Upper lobe of left lung (tissue), 6 donors: ENCODE measurements at regions not wholly inside any gene's neighbourhood (a gene's known extent, or its start where the extent isn't known, plus 50 kb on each side); places are given as distances from the start of the nearest gene placed in this dataset.

Experiments used
- ATAC-seq, 2 donors: fragments of 200-7000 bp; cut with Tn5 transposase; one replicate each; pipeline ENCODE4 v1.9.1; 2022; ENCODE audit warnings: mild to moderate bottlenecking in 2 of 2, moderate library complexity in 2 of 2; ENCODE audit not compliant: low FRiP score in 2 of 2
- DNase-seq, 2 donors: peaks; one replicate each; pipeline ENCODE4 v3.0.0-alpha.2; 2019 to 2020
- H3K27ac ChIP-seq, 4 donors: fragments of 200-600 bp; sonication (generic); one replicate each; pipeline ENCODE4 v1.5.1; 2016 to 2019
- H3K27me3 ChIP-seq, 4 donors: fragments of 200-600 bp; sonication (generic); one replicate each; pipeline ENCODE4 v1.5.1; 2017 to 2019
- H3K36me3 ChIP-seq, 4 donors: fragments of 200-600 bp; sonication (generic); one replicate each; pipeline ENCODE4 v1.5.1; 2016 to 2019
- H3K4me1 ChIP-seq, 4 donors: fragments of 200-600 bp; sonication (generic); one replicate each; pipeline ENCODE4 v1.5.1; 2018 to 2019
- H3K4me3 ChIP-seq, 4 donors: fragments of 200-600 bp; sonication (generic); one replicate each; pipeline ENCODE4 v1.5.1; 2017 to 2019; ENCODE audit warnings: mild to moderate bottlenecking in 2 of 4, moderate library complexity in 1 of 4
- H3K9me3 ChIP-seq, 4 donors: fragments of 200-600 bp; sonication (generic); one replicate each; pipeline ENCODE4 v1.5.1; 2018 to 2019
- EP300 ChIP-seq, 4 donors: sonication (generic); formaldehyde crosslinking; IDR thresholded peaks; one replicate each; pipeline ENCODE4 v1.5.1; 2017; ENCODE audit warnings: antibody characterized with exemption in 4 of 4, control low read depth in 2 of 4
- POLR2A ChIP-seq, 4 donors: fragments of 450-650 bp; IDR thresholded peaks; one replicate each; pipeline ENCODE4 v1.5.1; 2016 to 2017; ENCODE audit warnings: antibody characterized with exemption in 4 of 4, mild to moderate bottlenecking in 2 of 4
- POLR2AphosphoS5 ChIP-seq, 2 donors: sonication (generic); formaldehyde crosslinking; IDR thresholded peaks; one replicate each; pipeline ENCODE4 v1.5.1; 2017; ENCODE audit warnings: antibody characterized with exemption in 2 of 2
- WGBS, 2 donors: methylation state at CpG; one replicate each; pipeline ENCODE4 v1.1.5; 2017 to 2018; 5-methylcytosine and 5-hydroxymethylcytosine counted together
- TF ChIP-seq, protein P1 (sequence below), 6 experiments: fragments of 450-650 bp in 4 of 6; fragments of 200-600 bp in 2 of 6; sonication (generic) in 2 of 6; IDR thresholded peaks; one replicate each; pipeline ENCODE4 v1.5.1; 2016 to 2019; ENCODE audit warnings: antibody characterized with exemption in 6 of 6
- donor health status: DM: no; HTN: no; CAD: no; lungs with moderate emphysema.
- donor health status: DM: no; HTN: yes; CAD: no; lungs with severe emphysema.

DNA sequence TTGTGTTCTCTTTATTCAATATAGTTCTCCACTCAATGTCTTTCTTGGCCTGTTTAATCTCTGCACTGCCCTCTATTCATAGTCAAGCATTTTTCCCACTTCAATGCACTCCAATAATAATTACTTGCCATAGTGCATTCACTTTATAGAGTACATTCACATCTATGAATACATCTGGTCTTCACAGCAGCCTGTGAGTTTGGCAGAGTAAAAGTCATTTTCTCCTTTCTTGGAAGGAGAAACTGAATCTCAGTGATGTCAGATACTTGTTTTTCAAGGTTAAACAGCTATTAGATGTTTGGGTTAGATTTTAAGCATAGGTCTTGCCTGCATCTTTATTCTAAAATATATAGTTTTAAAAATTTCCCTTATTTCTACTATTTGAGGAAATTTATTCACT, 373.2 kb downstream of the TRIB2 start:
- no peak for DNase-seq
- H3K27ac ChIP-seq: no peak overlapping the region
- no peaks in the 10 kb centered on the region for H3K27me3 ChIP-seq
- no peak overlapping the region for H3K4me3 ChIP-seq
- no peaks in the 10 kb centered on the region for H3K4me1 ChIP-seq
- no peaks in the 10 kb centered on the region for H3K9me3 ChIP-seq
- ATAC-seq: no peak
- TF ChIP-seq EP300 (IDR thresholded peaks at IDR 0.05): no peak
- TF ChIP-seq, protein P1, sequence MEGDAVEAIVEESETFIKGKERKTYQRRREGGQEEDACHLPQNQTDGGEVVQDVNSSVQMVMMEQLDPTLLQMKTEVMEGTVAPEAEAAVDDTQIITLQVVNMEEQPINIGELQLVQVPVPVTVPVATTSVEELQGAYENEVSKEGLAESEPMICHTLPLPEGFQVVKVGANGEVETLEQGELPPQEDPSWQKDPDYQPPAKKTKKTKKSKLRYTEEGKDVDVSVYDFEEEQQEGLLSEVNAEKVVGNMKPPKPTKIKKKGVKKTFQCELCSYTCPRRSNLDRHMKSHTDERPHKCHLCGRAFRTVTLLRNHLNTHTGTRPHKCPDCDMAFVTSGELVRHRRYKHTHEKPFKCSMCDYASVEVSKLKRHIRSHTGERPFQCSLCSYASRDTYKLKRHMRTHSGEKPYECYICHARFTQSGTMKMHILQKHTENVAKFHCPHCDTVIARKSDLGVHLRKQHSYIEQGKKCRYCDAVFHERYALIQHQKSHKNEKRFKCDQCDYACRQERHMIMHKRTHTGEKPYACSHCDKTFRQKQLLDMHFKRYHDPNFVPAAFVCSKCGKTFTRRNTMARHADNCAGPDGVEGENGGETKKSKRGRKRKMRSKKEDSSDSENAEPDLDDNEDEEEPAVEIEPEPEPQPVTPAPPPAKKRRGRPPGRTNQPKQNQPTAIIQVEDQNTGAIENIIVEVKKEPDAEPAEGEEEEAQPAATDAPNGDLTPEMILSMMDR (IDR thresholded peaks at IDR 0.05): no peak
- TF ChIP-seq POLR2AphosphoS5 (IDR thresholded peaks at IDR 0.05): no peak
- no peak for TF ChIP-seq POLR2A (IDR thresholded peaks at IDR 0.05)
- no peaks in the 10 kb centered on the region for H3K36me3 ChIP-seq

DNA sequence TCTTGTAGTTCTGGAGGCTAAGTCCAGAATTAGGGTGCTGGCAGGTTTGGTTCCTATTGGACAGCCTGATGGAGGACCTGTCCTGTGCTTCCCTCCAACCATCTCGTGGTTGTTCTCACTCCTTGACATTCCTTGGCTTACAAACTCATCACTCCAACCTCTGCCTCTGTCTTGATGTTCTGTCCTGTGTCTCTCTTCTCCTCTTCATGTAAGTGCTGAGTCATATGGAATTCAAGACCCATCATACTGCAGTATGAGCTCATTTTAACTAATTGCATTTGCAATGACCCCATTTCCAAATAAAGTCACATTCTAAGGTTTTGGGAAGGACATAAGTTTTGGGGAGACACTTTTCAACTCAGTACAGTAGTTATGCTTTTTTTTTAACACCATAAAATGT, 374.7 kb downstream of the TRIB2 start:
- Histone ChIP-seq H3K4me3 (no peak overlapping the region), H3K27ac (no peak overlapping the region), H3K4me1 (no peaks in the 10 kb centered on the region), H3K27me3 (no peaks in the 10 kb centered on the region), H3K9me3 (no peaks in the 10 kb centered on the region), H3K36me3 (no peaks in the 10 kb centered on the region)
- ATAC-seq (no peak), DNase-seq (no peak)
- 21 to 50% methylated on average over 1 of the region's 1 CpG for WGBS, 2 donors
- TF ChIP-seq POLR2A (IDR thresholded peaks at IDR 0.05) (no peak), POLR2AphosphoS5 (IDR thresholded peaks at IDR 0.05) (no peak), EP300 (IDR thresholded peaks at IDR 0.05) (no peak)
- TF ChIP-seq, protein P1 (IDR thresholded peaks at IDR 0.05): no peak

DNA sequence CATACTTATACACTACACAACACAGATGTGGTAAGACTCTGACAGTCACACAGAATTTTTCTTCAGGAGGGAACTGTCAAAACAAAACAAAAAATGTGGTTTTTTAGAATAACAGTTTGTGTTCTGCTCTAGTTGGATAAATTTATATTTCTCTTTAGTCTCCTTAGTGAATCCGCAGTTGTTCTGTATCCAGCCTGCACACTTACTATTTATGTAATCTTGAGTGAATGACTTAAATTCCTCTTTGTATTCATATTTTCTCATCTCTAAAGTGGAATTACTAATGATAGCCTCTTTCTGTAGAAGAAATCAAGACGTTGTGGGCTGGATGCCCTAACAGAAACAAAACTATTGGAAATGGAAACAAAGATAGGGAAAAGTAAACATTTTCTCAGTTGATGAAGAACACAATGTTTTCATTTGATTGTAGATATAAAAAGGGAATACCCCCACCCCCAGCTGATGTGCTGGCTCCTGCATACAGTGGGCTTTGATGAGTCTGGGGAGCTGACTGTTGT, 375.2 kb downstream of the TRIB2 start:
- DNase-seq: no peak
- Histone ChIP-seq H3K4me3 (no peak overlapping the region), H3K9me3 (no peaks in the 10 kb centered on the region), H3K36me3 (no peaks in the 10 kb centered on the region), H3K27me3 (no peaks in the 10 kb centered on the region), H3K27ac (no peak overlapping the region), H3K4me1 (no peaks in the 10 kb centered on the region)
- TF ChIP-seq EP300 (IDR thresholded peaks at IDR 0.05) (no peak), POLR2A (IDR thresholded peaks at IDR 0.05) (no peak), POLR2AphosphoS5 (IDR thresholded peaks at IDR 0.05) (no peak)
- WGBS, 2 donors: 46 to 47% methylated on average over 2 of the region's 2 CpGs
- ATAC-seq: no peak

DNA sequence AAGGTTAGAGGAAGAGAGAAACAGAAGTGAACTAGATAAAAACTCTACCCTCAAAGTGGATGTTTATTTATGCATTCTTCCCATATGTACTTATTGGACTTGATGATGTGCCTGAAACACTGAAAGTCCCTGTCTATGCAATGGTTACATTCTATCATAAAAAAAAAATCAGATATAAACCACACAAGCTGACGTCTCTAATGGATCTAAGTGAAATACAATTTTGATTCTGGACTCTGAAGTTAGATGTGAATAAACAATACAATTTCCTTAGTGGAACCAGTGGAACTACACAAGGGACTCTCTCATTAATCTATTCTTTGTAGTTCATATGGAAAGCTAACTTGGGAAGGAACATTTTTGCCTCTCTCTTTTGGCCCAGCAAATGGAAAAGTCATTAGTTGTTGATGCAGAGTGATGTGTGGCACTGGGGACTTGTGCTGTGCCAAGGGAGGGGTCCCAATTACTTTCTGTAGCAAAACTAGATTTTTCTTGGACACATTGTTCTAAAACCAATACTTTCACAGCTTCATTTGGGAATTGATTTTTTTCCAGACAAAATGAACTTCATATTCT, 376.8 kb downstream of the TRIB2 start:
- Histone ChIP-seq H3K9me3 (no peaks in the 10 kb centered on the region), H3K27me3 (no peaks in the 10 kb centered on the region), H3K4me3 (no peak overlapping the region), H3K4me1 (no peaks in the 10 kb centered on the region), H3K27ac (no peak overlapping the region), H3K36me3 (no peaks in the 10 kb centered on the region)
- TF ChIP-seq POLR2AphosphoS5 (IDR thresholded peaks at IDR 0.05): no peak
- TF ChIP-seq POLR2A (IDR thresholded peaks at IDR 0.05): no peak
- TF ChIP-seq, protein P1 (IDR thresholded peaks at IDR 0.05): no peak
- no peak for TF ChIP-seq EP300 (IDR thresholded peaks at IDR 0.05)
- WGBS, 2 donors: 41 to 48% methylated on average over 1 of the region's 1 CpG
- no peak for DNase-seq
- ATAC-seq: no peak

DNA sequence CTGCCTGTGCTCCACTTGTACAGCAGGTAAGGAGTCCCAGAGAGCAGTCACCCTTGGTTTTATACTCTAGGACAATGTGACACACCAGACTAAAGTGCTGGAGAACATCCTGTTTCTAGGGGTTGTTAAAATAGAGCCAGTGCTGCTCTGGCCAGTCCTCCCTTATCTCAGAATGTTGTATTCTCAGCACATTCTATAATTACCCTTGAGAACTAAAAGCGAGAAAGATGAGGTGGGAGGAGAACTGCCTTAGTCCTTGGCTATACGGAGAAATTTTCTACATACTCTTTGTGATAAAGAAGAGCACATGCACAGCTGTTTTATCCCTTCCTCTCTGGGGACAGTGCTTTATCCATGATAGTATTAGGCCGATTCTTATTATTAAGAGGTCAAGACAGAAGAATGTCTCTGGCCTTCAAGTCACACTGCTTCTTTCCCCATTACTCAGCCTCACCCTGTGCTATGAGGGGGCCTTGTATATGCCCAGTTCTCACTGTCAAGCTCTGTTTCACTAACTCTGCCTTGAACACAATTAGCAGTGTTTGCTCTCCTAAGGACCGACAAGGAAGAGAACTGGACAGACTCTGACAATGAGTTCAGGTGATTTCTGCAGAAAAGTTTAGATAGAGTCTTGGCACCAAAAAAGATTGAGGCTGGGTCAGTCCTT, 385.8 kb downstream of the TRIB2 start:
- H3K4me1 ChIP-seq: no peaks in the 10 kb centered on the region
- WGBS, 2 donors: 63 to 71% methylated on average over 4 of the region's 4 CpGs
- ATAC-seq (no peak), DNase-seq (no peak)
- no peak overlapping the region for H3K27ac ChIP-seq
- TF ChIP-seq, protein P1 (IDR thresholded peaks at IDR 0.05): no peak
- no peak for TF ChIP-seq POLR2AphosphoS5 (IDR thresholded peaks at IDR 0.05)
- H3K9me3 ChIP-seq: peaks cover 0 to 3% (median 0%) of the 10 kb centered on the region in 4 donors
- H3K27me3 ChIP-seq: no peaks in the 10 kb centered on the region
- no peaks in the 10 kb centered on the region for H3K36me3 ChIP-seq
- H3K4me3 ChIP-seq: no peak overlapping the region
